RWPE2 (cell line): ENCODE measurements at regions not wholly inside any gene's neighbourhood (a gene's known extent, or its start where the extent isn't known, plus 50 kb on each side); places are given as distances from the start of the nearest gene placed in this dataset.

ENCODE experiments used
- ATAC-seq: fragments of 200-7000 bp; cut with Tn5 transposase; 3 replicates; pipeline ENCODE4 v1.9.1; 2021; ENCODE audit warnings: low read depth
- DNase-seq: peaks from one replicate; pipeline ENCODE4 v3.0.0-alpha.2; 2020; ENCODE audit warnings: low spot score
- H3K27ac ChIP-seq: fragments of 450-650 bp; 2 replicates; pipeline ENCODE4 v1.5.1; 2017; ENCODE audit warnings: mild to moderate bottlenecking; ENCODE audit not compliant: poor library complexity, severe bottlenecking
- H3K27me3 ChIP-seq: fragments of 250-450 bp; sonication (Bioruptor Pico); 2 replicates; pipeline ENCODE4 v1.5.1; 2021; ENCODE audit warnings: mild to moderate bottlenecking, moderate library complexity; ENCODE audit not compliant: insufficient read depth, poor library complexity, severe bottlenecking
- H3K36me3 ChIP-seq: fragments of 250-450 bp; sonication (Bioruptor Pico); 2 replicates; pipeline ENCODE4 v1.5.1; 2020; ENCODE audit warnings: low read depth, mild to moderate bottlenecking, moderate library complexity
- H3K4me1 ChIP-seq: fragments of 250-450 bp; sonication (Bioruptor Pico); 2 replicates; pipeline ENCODE4 v1.5.1; 2021; ENCODE audit warnings: mild to moderate bottlenecking, moderate library complexity; ENCODE audit not compliant: insufficient read depth, poor library complexity, severe bottlenecking
- H3K4me3 ChIP-seq: fragments of 250-450 bp; sonication (Bioruptor Pico); 2 replicates; pipeline ENCODE4 v1.5.1; 2021; ENCODE audit warnings: mild to moderate bottlenecking, moderate library complexity; ENCODE audit not compliant: severe bottlenecking
- H3K9me3 ChIP-seq: fragments of 250-450 bp; sonication (Bioruptor Pico); 2 replicates; pipeline ENCODE4 v1.5.1; 2021; ENCODE audit warnings: mild to moderate bottlenecking, moderate library complexity; ENCODE audit not compliant: severe bottlenecking
- TF ChIP-seq, protein P1 (sequence below): fragments of 450-650 bp; IDR thresholded peaks from one replicate; pipeline ENCODE4 v1.5.1; 2017; ENCODE audit warnings: mild to moderate bottlenecking, moderate library complexity; ENCODE audit not compliant: poor library complexity, severe bottlenecking

DNA sequence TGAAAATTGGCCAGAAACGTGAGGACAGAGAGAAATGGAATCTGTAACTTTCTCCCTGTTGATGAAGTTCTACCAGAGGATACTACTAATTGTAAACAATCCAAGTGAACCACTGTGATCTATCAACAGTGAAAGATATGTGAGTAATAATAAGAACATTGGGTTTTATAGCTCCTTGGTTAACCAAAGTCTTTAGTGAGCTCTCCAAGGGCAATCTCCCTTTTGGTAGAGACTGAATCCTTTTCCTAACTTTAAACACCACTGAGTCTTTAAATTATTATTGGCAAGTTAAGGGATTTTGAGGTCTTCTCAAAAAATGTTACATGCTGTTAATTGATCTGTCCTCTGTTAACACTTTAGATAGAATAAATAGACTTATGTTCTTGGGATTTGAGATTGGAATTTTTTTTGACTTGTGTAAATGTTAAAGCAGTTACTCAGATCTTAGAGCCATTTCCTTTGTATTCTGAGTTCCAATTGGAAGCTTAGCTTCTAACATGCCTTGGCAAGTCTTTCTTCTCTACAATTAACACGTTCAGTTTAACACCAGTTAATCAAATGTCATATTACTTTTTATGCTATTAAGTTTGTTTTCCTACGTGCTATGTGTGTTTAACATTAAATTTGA, 338.2 kb upstream of the DDHD1 start:
- TF ChIP-seq, protein P1, sequence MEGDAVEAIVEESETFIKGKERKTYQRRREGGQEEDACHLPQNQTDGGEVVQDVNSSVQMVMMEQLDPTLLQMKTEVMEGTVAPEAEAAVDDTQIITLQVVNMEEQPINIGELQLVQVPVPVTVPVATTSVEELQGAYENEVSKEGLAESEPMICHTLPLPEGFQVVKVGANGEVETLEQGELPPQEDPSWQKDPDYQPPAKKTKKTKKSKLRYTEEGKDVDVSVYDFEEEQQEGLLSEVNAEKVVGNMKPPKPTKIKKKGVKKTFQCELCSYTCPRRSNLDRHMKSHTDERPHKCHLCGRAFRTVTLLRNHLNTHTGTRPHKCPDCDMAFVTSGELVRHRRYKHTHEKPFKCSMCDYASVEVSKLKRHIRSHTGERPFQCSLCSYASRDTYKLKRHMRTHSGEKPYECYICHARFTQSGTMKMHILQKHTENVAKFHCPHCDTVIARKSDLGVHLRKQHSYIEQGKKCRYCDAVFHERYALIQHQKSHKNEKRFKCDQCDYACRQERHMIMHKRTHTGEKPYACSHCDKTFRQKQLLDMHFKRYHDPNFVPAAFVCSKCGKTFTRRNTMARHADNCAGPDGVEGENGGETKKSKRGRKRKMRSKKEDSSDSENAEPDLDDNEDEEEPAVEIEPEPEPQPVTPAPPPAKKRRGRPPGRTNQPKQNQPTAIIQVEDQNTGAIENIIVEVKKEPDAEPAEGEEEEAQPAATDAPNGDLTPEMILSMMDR: no peak
- no peak overlapping the region for H3K4me3 ChIP-seq
- H3K27me3 ChIP-seq: no peaks in the 10 kb centered on the region
- no peaks in the 10 kb centered on the region for H3K36me3 ChIP-seq
- peak; percentile 69; the same call in 2 of the 3 replicates for ATAC-seq
- peaks cover 14% of the 10 kb centered on the region for H3K4me1 ChIP-seq
- no peaks in the 10 kb centered on the region for H3K9me3 ChIP-seq
- H3K27ac ChIP-seq: peak overlapping the region; percentile 57
- no peak for DNase-seq

GRCh38 chr14:53478174-53478573, 325.1 kb upstream of the DDHD1 start:
- DNase-seq: no peak
- no peaks in the 10 kb centered on the region for H3K36me3 ChIP-seq
- no peaks in the 10 kb centered on the region for H3K27me3 ChIP-seq
- H3K9me3 ChIP-seq: peaks cover 3% of the 10 kb centered on the region
- no peak overlapping the region for H3K27ac ChIP-seq
- ATAC-seq: no peak
- TF ChIP-seq, protein P1: no peak
- H3K4me1 ChIP-seq: no peaks in the 10 kb centered on the region
- H3K4me3 ChIP-seq: no peak overlapping the region

- no peaks in the 10 kb centered on the region for H3K4me1 ChIP-seq
- DNase-seq (no peak), ATAC-seq (no peak)
- H3K27ac ChIP-seq: no peak overlapping the region
- no peak overlapping the region for H3K4me3 ChIP-seq
- H3K36me3 ChIP-seq: no peaks in the 10 kb centered on the region
- TF ChIP-seq, protein P1: no peak
- H3K9me3 ChIP-seq: no peaks in the 10 kb centered on the region
- no peaks in the 10 kb centered on the region for H3K27me3 ChIP-seq
These were observed 320.4 kb upstream of the DDHD1 start for GRCh38 chr14:53473480-53473879.

DNA sequence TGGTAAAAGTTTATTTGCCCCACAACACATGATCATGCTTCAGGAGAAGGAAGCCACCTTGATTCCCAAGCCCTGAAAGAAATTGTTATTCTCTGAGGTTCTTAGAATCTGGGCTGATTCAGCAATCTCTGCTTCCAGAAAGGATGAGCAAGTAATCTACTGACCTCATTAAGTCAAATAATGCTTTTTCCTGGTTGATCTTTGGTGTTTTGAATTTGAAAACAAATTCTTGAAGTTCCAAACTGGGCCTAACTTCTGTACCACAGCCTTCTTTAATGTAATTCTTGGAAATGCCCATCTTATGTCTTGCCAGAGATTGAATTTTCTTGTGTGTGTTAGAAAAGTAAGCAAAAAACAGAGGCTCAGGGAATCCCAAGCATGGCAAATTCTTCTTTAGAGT, 319.2 kb upstream of the DDHD1 start:
- Histone ChIP-seq H3K4me1 (no peaks in the 10 kb centered on the region), H3K4me3 (no peak overlapping the region), H3K36me3 (no peaks in the 10 kb centered on the region), H3K27ac (no peak overlapping the region), H3K9me3 (no peaks in the 10 kb centered on the region), H3K27me3 (no peaks in the 10 kb centered on the region)
- TF ChIP-seq, protein P1: no peak
- ATAC-seq: no peak
- DNase-seq: no peak

DNA sequence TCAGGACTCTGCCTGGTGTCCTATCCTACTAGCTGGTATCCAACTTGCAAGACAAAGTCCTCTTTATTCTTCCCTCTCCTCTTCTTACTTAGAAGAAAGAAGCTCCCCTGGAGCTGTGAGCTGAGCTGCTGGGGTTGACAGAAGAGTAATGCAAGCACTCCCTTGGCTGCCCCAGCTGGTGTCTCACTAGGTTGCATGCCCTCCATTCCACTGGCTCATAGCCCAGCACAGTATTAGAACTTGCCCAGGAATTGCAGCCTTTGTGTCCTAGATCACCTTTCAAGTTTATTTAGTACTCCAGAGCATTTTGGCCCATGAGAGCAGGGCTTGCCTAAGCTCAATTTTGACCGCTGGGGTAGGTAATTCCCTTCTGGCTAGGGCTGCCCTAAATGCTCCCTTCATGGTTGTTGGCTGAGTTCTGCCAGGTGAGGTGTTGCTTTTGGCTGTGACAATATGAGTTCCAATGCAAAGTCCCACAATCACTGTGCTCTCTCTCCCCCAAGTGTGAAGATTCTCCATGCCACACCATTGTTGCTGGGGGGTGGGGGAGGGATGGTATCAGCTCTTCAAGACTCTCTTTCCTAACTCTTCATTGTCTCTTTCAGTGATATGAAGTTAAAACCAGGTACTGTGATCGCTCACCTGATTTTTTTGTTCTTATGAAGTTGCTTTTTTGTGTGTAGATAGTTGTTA, 317.4 kb upstream of the DDHD1 start:
- Histone ChIP-seq H3K4me3 (no peak overlapping the region), H3K4me1 (no peaks in the 10 kb centered on the region), H3K36me3 (no peaks in the 10 kb centered on the region), H3K27ac (no peak overlapping the region), H3K9me3 (no peaks in the 10 kb centered on the region), H3K27me3 (no peaks in the 10 kb centered on the region)
- TF ChIP-seq, protein P1: no peak
- DNase-seq (no peak), ATAC-seq (no peak)
